Spleen (tissue), 7 donors: ENCODE measurements at regions not wholly inside any gene's neighbourhood (a gene's known extent, or its start where the extent isn't known, plus 50 kb on each side); places are given as distances from the start of the nearest gene placed in this dataset.

Experiments used
- POLR2A ChIP-seq, 3 donors: fragments of 450-650 bp; IDR thresholded peaks; one replicate each; pipeline ENCODE4 v1.5.1; 2017; ENCODE audit warnings: antibody characterized with exemption in 3 of 3, mild to moderate bottlenecking in 1 of 3
- POLR2AphosphoS5 ChIP-seq, 3 donors: sonication (generic); formaldehyde crosslinking; IDR thresholded peaks; one replicate each; pipeline ENCODE4 v1.5.1; 2017; ENCODE audit warnings: antibody characterized with exemption in 3 of 3
- TF ChIP-seq, protein P1 (sequence below), 11 experiments: fragments of 200-600 bp in 7 of 11; fragments of 450-650 bp in 4 of 11; sonication (generic) in 4 of 11; IDR thresholded peaks in 8 of 11; conservative IDR thresholded peaks in 3 of 11; 1 replicate in 7 of 11; 2 replicates in 4 of 11; pipeline versions ENCODE4 v1.4.0 to v1.8.0; 2016 to 2021; ENCODE audit warnings: antibody characterized with exemption in 11 of 11, inconsistent platforms in 4 of 11, mild to moderate bottlenecking in 1 of 11
- donor health status: DM: no; HTN: no; CAD: no; lungs with moderate emphysema.
- donor health status: DM: no; HTN: no; CAD: no.
- donor health status: DM: no; HTN: no; CAD: no.

DNA sequence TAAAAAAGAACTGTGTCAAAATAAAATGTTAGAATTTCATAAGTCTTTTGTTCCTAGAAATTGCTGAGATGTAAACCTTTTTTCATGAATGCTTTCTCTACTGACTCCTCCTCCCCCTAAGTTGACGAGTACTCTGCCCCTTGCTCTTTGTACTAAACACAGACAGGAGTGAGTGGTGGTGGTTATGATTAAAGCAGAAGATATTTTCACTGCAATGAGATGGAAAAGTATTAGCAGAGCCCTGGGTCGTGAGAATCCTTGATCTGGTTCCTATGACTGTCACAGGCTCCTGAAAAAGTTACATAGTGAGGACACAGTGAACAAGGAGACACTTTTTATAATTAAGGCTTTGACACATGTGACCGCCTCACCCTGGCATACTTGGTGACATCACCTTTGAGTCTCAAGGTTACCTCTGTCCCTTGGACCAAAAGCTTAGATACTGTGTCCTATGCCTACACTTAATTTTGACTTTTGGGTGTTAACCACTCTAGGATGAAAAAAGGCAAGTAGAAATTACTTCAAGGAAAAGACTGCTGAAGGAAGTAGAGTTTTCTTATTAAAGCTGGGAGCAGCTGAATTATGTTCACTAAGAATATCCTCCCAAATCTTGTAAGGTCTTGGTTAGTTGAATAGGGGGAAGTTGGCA lies 130.4 kb upstream of the LYSMD4 start:
- TF ChIP-seq POLR2A (IDR thresholded peaks at IDR 0.05) (no peak), POLR2AphosphoS5 (IDR thresholded peaks at IDR 0.05) (no peak)
- TF ChIP-seq, protein P1, sequence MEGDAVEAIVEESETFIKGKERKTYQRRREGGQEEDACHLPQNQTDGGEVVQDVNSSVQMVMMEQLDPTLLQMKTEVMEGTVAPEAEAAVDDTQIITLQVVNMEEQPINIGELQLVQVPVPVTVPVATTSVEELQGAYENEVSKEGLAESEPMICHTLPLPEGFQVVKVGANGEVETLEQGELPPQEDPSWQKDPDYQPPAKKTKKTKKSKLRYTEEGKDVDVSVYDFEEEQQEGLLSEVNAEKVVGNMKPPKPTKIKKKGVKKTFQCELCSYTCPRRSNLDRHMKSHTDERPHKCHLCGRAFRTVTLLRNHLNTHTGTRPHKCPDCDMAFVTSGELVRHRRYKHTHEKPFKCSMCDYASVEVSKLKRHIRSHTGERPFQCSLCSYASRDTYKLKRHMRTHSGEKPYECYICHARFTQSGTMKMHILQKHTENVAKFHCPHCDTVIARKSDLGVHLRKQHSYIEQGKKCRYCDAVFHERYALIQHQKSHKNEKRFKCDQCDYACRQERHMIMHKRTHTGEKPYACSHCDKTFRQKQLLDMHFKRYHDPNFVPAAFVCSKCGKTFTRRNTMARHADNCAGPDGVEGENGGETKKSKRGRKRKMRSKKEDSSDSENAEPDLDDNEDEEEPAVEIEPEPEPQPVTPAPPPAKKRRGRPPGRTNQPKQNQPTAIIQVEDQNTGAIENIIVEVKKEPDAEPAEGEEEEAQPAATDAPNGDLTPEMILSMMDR (IDR thresholded peaks at IDR 0.05 in 8 of 11, conservative IDR thresholded peaks at IDR 0.05 in 3 of 11), result no peak
